ENCODE measurements at regions not wholly inside any gene's neighbourhood (a gene's known extent, or its start where the extent isn't known, plus 50 kb on each side); places are given as distances from the start of the nearest gene placed in this dataset.

GRCh38 chr16:64542152-64542551, 579.7 kb downstream of the CDH11 start:
- CTCF ChIA-PET: no interaction called here
- Mint-ChIP-seq H3K9me3 (peaks cover 15% of the 10 kb centered on the region), H3K27me3 (no peaks in the 10 kb centered on the region), H3K4me3 (no peak overlapping the region), H3K36me3 (ENCODE audit: low read depth) (no peaks in the 10 kb centered on the region), H3K4me1 (no peaks in the 10 kb centered on the region), H3K27ac (no peak overlapping the region)
- intact Hi-C loops (cut with micrococcal nuclease): no loop called here
- ATAC-seq (ENCODE audit: low read depth): no peak
- no peak for DNase-seq
- TF ChIP-seq, protein P1, sequence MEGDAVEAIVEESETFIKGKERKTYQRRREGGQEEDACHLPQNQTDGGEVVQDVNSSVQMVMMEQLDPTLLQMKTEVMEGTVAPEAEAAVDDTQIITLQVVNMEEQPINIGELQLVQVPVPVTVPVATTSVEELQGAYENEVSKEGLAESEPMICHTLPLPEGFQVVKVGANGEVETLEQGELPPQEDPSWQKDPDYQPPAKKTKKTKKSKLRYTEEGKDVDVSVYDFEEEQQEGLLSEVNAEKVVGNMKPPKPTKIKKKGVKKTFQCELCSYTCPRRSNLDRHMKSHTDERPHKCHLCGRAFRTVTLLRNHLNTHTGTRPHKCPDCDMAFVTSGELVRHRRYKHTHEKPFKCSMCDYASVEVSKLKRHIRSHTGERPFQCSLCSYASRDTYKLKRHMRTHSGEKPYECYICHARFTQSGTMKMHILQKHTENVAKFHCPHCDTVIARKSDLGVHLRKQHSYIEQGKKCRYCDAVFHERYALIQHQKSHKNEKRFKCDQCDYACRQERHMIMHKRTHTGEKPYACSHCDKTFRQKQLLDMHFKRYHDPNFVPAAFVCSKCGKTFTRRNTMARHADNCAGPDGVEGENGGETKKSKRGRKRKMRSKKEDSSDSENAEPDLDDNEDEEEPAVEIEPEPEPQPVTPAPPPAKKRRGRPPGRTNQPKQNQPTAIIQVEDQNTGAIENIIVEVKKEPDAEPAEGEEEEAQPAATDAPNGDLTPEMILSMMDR (IDR thresholded peaks at IDR 0.05): no peak
- POLR2A ChIA-PET: no interaction called here

- ATAC-seq (ENCODE audit: low read depth) (no peak), DNase-seq (no peak)
- intact Hi-C loops (cut with micrococcal nuclease): no loop called here
- peaks cover 15% of the 10 kb centered on the region for H3K9me3 Mint-ChIP-seq
- no peaks in the 10 kb centered on the region for H3K27me3 Mint-ChIP-seq
- ChIA-PET CTCF (no interaction called here), POLR2A (no interaction called here)
- no peak overlapping the region for H3K27ac Mint-ChIP-seq
- TF ChIP-seq, protein P1 (IDR thresholded peaks at IDR 0.05): no peak
- no peak overlapping the region for H3K4me3 Mint-ChIP-seq
- no peaks in the 10 kb centered on the region for H3K4me1 Mint-ChIP-seq
- H3K36me3 Mint-ChIP-seq (ENCODE audit: low read depth): no peaks in the 10 kb centered on the region
Observed at GRCh38 chr16:64541621-64542020, 580.2 kb downstream of the CDH11 start.

- ChIA-PET POLR2A (no interaction called here), CTCF (no interaction called here)
- ATAC-seq (ENCODE audit: low read depth): no peak
- intact Hi-C loops (cut with micrococcal nuclease): no loop called here
- Mint-ChIP-seq H3K9me3 (peaks cover 10% of the 10 kb centered on the region), H3K4me3 (no peak overlapping the region), H3K27ac (no peak overlapping the region), H3K4me1 (no peaks in the 10 kb centered on the region), H3K36me3 (ENCODE audit: low read depth) (no peaks in the 10 kb centered on the region), H3K27me3 (no peaks in the 10 kb centered on the region)
- TF ChIP-seq, protein P1 (IDR thresholded peaks at IDR 0.05): no peak
- DNase-seq: no peak
Observed at GRCh38 chr16:64540434-64540833, 581.4 kb downstream of the CDH11 start.

DNA sequence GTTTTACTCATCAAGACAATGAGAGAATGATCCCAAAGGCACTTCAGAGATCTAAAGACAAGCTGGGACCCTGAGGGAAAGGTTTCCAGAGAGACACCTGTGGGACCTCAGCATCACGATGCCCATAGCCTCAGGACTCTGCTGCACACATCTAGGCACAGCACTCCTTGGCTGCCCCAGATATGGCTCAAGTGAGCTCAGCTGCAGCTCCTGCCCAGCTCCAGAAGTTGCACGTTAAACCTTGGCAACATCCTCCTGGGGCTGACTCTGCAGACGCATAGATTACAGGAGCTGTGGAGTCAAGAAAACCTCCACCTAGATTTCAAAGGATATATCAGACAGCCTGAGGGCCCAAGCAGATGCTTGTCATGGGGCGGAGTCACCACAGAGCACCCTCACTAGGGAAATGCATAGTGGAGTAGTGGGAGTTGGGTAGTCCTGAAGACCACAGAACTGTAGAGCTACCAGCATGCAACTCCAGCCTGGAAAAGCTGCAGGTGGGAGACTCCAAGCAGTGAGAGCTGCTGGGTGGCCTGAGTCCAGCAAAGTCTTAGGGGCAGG, 582.0 kb downstream of the CDH11 start:
- DNase-seq (no peak), ATAC-seq (ENCODE audit: low read depth) (no peak)
- Mint-ChIP-seq H3K27me3 (no peaks in the 10 kb centered on the region), H3K27ac (no peak overlapping the region), H3K9me3 (peaks cover 8% of the 10 kb centered on the region), H3K36me3 (ENCODE audit: low read depth) (no peaks in the 10 kb centered on the region), H3K4me1 (no peaks in the 10 kb centered on the region), H3K4me3 (no peak overlapping the region)
- POLR2A ChIA-PET: no interaction called here
- TF ChIP-seq, protein P1 (IDR thresholded peaks at IDR 0.05): no peak
- CTCF ChIA-PET: no interaction called here
- intact Hi-C loops (cut with micrococcal nuclease): no loop called here

DNA sequence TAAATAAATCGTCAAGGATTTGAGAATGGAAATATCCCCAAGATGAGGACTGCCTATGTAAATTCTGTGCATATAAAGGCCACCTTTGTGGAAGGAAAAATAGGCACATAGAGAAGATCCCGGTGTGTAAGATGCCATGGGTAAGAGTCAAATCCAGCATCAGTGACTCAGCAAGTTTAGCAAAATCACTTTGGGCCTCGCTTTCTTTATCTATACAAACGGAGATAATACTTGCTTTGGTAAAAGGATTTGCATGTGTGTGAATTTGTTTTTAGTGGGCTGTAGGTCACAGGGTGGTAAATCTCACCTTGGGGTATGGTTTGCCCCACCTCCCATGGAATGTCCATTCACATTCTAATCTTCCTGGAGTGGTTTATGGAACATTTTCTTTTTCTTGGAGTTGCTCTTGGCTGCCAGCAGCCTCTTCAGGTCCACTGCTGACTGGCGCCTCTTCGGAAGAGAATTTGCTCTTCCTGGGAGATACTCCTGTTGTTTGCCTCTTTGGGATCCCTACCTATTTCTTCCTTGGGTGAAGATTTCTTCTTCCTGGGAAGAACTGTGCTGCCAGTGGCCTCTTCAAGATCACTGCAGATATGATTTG, 587.6 kb downstream of the CDH11 start:
- H3K4me1 Mint-ChIP-seq: no peaks in the 10 kb centered on the region
- DNase-seq (no peak), ATAC-seq (ENCODE audit: low read depth) (no peak)
- TF ChIP-seq, protein P1 (IDR thresholded peaks at IDR 0.05): no peak
- H3K27ac Mint-ChIP-seq: no peak overlapping the region
- no peaks in the 10 kb centered on the region for H3K27me3 Mint-ChIP-seq
- peaks cover 12% of the 10 kb centered on the region for H3K9me3 Mint-ChIP-seq
- intact Hi-C loops (cut with micrococcal nuclease): no loop called here
- ChIA-PET CTCF (no interaction called here), POLR2A (no interaction called here)
- no peak overlapping the region for H3K4me3 Mint-ChIP-seq
- H3K36me3 Mint-ChIP-seq (ENCODE audit: low read depth): no peaks in the 10 kb centered on the region

Measured in activated B cell treated with CpG ODN at 0.5 μM for 24 hours (primary cell).